Right ventricle myocardium superior (tissue), 1 donor: ENCODE measurements at regions not wholly inside any gene's neighbourhood (a gene's known extent, or its start where the extent isn't known, plus 50 kb on each side); places are given as distances from the start of the nearest gene placed in this dataset.

Experiments
- ATAC-seq: fragments of 200-7000 bp; cut with Tn5 transposase; one replicate; pipeline ENCODE4 v1.9.1; 2020; ENCODE audit warnings: mild to moderate bottlenecking; ENCODE audit not compliant: poor library complexity
- DNase-seq: peaks from one replicate; pipeline ENCODE4 v3.0.0-alpha.2; 2020
- intact Hi-C: fragments of 100-400 bp; cut with DNase I; formaldehyde crosslinking; loops from one replicate; pipeline ENCODE4 v1.11.2; 2022
- donor health status: DM: no; HTN: yes; CAD: no; lungs with severe emphysema.

GRCh38 chr13:85228692-85229091 is 570.5 kb downstream of the SLITRK6 start:
- ATAC-seq (no peak), DNase-seq (no peak)
- intact Hi-C loops: no loop called here

GRCh38 chr13:85223883-85224656 is 575.1 kb downstream of the SLITRK6 start:
- no peak for DNase-seq
- ATAC-seq: no peak
- intact Hi-C loops: no loop called here

GRCh38 chr13:85216576-85216975 is 582.6 kb downstream of the SLITRK6 start:
- intact Hi-C loops: no loop called here
- ATAC-seq (no peak), DNase-seq (no peak)

GRCh38 chr13:85212692-85213091 is 586.5 kb downstream of the SLITRK6 start:
- DNase-seq (no peak), ATAC-seq (no peak)
- intact Hi-C loops: no loop called here

GRCh38 chr13:85204668-85205344 is 594.4 kb downstream of the SLITRK6 start:
- ATAC-seq (no peak), DNase-seq (no peak)
- intact Hi-C loops: no loop called here

- no peak for DNase-seq
- intact Hi-C loops: no loop called here
- no peak for ATAC-seq
These were observed 601.8 kb downstream of the SLITRK6 start for GRCh38 chr13:85197431-85197830.

- DNase-seq: no peak
- no peak for ATAC-seq
- intact Hi-C loops: no loop called here
These were observed 604.7 kb downstream of the SLITRK6 start for GRCh38 chr13:85194482-85194881.

GRCh38 chr13:85191996-85192718 is 607.1 kb downstream of the SLITRK6 start:
- intact Hi-C loops: no loop called here
- ATAC-seq (no peak), DNase-seq (no peak)

- ATAC-seq: no peak
- intact Hi-C loops: no loop called here
- no peak for DNase-seq
These were observed 612.7 kb downstream of the SLITRK6 start for GRCh38 chr13:85186356-85187045.

GRCh38 chr13:85174291-85174690 is 624.9 kb downstream of the SLITRK6 start:
- intact Hi-C loops: no loop called here
- DNase-seq: no peak
- no peak for ATAC-seq

GRCh38 chr13:85170372-85170771 is 628.8 kb downstream of the SLITRK6 start:
- ATAC-seq (no peak), DNase-seq (no peak)
- intact Hi-C loops: no loop called here

GRCh38 chr13:85166891-85167290 is 632.3 kb downstream of the SLITRK6 start:
- no peak for DNase-seq
- intact Hi-C loops: no loop called here
- no peak for ATAC-seq

- intact Hi-C loops: no loop called here
- ATAC-seq (no peak), DNase-seq (no peak)
These were observed 636.2 kb downstream of the SLITRK6 start for GRCh38 chr13:85163063-85163462.

GRCh38 chr13:85148009-85148408 is 651.2 kb downstream of the SLITRK6 start:
- intact Hi-C loops: no loop called here
- ATAC-seq (no peak), DNase-seq (no peak)

GRCh38 chr13:85142351-85142927 is 656.8 kb downstream of the SLITRK6 start:
- DNase-seq (no peak), ATAC-seq (no peak)
- intact Hi-C loops: no loop called here

GRCh38 chr13:85141401-85141800 is 657.8 kb downstream of the SLITRK6 start:
- ATAC-seq (no peak), DNase-seq (no peak)
- intact Hi-C loops: no loop called here

- DNase-seq (no peak), ATAC-seq (no peak)
- intact Hi-C loops: no loop called here
These were observed 659.0 kb downstream of the SLITRK6 start for GRCh38 chr13:85140192-85140591.

GRCh38 chr13:85137516-85137915 is 661.7 kb downstream of the SLITRK6 start:
- DNase-seq (no peak), ATAC-seq (no peak)
- intact Hi-C loops: no loop called here

- ATAC-seq (no peak), DNase-seq (no peak)
- intact Hi-C loops: no loop called here
These were observed 666.2 kb downstream of the SLITRK6 start for GRCh38 chr13:85132986-85133385.
